Suprapubic skin (tissue), 4 donors: ENCODE measurements at regions not wholly inside any gene's neighbourhood (a gene's known extent, or its start where the extent isn't known, plus 50 kb on each side); places are given as distances from the start of the nearest gene placed in this dataset.

Experiments
- CTCF ChIP-seq, 2 donors: fragments of 200-600 bp in 1 of 2; fragments of 450-650 bp in 1 of 2; sonication (generic) in 1 of 2; IDR thresholded peaks; one replicate each; pipeline ENCODE4 v1.5.1; 2016 to 2019; ENCODE audit warnings: antibody characterized with exemption in 2 of 2, mild to moderate bottlenecking in 1 of 2, moderate library complexity in 1 of 2
- EP300 ChIP-seq: sonication (generic); formaldehyde crosslinking; IDR thresholded peaks from one replicate; pipeline ENCODE4 v1.6.1; 2017; ENCODE audit warnings: antibody characterized with exemption
- POLR2A ChIP-seq, 2 donors: fragments of 450-650 bp; IDR thresholded peaks; one replicate each; pipeline ENCODE4 v1.6.1; 2017; ENCODE audit warnings: antibody characterized with exemption in 2 of 2, mild to moderate bottlenecking in 2 of 2, moderate library complexity in 2 of 2
- POLR2AphosphoS5 ChIP-seq, 3 donors: sonication (generic); formaldehyde crosslinking; IDR thresholded peaks; one replicate each; pipeline ENCODE4 v1.6.1; 2017; ENCODE audit warnings: antibody characterized with exemption in 3 of 3

GRCh38 chr10:44309361-44309760 lies 75.5 kb downstream of the CXCL12 start:
- TF ChIP-seq CTCF (IDR thresholded peaks at IDR 0.05) (no peak), POLR2A (IDR thresholded peaks at IDR 0.05) (no peak), EP300 (no peak), POLR2AphosphoS5 (IDR thresholded peaks at IDR 0.05) (no peak)
